ENCODE measurements at regions not wholly inside any gene's neighbourhood (a gene's known extent, or its start where the extent isn't known, plus 50 kb on each side); places are given as distances from the start of the nearest gene placed in this dataset.

DNA sequence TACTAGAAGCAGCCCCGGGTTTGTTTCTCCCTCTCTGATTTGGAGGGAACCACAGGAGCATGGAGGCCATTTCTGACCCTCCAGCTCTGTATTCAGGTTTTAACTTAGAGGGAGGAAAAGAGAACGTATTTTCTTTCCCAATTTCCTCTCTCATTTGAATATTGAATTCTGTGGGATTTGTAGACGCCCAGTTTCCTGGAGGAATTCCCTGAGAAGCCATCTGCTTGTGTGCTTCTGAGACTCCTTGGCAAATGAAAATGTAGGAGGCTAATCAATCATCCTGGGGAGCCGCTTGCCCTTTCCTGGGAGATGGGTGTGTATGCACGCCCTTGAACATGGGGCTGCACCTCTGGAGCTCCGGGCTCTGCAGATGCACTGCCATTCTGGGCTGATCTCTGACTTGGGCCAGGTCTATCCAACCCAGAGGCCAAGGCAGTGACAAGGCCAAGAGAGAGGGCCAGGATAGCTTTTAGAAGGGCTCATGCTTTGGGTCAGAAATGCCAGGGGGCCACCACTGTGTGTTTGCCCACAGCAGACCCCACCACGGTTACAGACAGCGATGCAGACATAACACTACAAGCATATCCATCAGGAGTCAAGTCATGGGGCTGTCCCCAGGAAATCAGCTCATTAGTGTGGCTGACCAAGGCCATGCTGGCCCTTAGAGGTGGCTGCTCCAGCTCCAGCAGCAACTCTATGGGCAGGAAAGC is 174.5 kb downstream of the C5orf15 start:
- H3K4me3 ChIP-seq (ENCODE audit: severe bottlenecking), result no peak overlapping the region
- peaks cover 3% of the 10 kb centered on the region for H3K27me3 ChIP-seq (ENCODE audit: insufficient read depth, poor library complexity, severe bottlenecking)
- ATAC-seq (ENCODE audit: low read depth), result no peak
- no peak for DNase-seq (ENCODE audit: low spot score)
- no peaks in the 10 kb centered on the region for H3K4me1 ChIP-seq (ENCODE audit: insufficient read depth, poor library complexity, severe bottlenecking)
- H3K36me3 ChIP-seq (ENCODE audit: low read depth), result no peaks in the 10 kb centered on the region
- H3K9me3 ChIP-seq (ENCODE audit: severe bottlenecking), result no peaks in the 10 kb centered on the region
- H3K27ac ChIP-seq (ENCODE audit: poor library complexity, severe bottlenecking), result no peak overlapping the region
- TF ChIP-seq, protein P1, sequence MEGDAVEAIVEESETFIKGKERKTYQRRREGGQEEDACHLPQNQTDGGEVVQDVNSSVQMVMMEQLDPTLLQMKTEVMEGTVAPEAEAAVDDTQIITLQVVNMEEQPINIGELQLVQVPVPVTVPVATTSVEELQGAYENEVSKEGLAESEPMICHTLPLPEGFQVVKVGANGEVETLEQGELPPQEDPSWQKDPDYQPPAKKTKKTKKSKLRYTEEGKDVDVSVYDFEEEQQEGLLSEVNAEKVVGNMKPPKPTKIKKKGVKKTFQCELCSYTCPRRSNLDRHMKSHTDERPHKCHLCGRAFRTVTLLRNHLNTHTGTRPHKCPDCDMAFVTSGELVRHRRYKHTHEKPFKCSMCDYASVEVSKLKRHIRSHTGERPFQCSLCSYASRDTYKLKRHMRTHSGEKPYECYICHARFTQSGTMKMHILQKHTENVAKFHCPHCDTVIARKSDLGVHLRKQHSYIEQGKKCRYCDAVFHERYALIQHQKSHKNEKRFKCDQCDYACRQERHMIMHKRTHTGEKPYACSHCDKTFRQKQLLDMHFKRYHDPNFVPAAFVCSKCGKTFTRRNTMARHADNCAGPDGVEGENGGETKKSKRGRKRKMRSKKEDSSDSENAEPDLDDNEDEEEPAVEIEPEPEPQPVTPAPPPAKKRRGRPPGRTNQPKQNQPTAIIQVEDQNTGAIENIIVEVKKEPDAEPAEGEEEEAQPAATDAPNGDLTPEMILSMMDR (IDR thresholded peaks at IDR 0.05; ENCODE audit: poor library complexity, severe bottlenecking), result no peak

DNA sequence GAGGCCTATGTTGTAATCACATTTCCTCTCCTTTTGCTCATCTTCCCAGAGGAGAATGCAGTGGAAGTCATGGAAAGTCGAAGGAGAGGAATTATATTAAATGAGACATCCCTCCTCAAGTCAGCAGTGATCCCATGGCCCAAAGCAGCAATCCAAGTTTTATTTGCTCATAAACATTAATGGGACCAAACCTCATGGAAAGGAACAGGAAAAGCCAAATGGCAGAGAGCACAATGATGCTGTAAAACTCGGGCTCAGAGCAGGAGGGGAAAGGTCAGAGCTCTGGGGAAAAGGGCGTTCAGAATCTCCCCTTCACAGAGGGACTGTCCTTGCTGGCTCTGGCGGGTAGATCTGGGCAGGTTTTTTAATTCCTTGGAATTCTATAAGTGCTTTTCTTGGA is 175.8 kb downstream of the C5orf15 start:
- Histone ChIP-seq H3K36me3 (ENCODE audit: low read depth) (no peaks in the 10 kb centered on the region), H3K4me1 (ENCODE audit: insufficient read depth, poor library complexity, severe bottlenecking) (no peaks in the 10 kb centered on the region), H3K4me3 (ENCODE audit: severe bottlenecking) (no peak overlapping the region), H3K27ac (ENCODE audit: poor library complexity, severe bottlenecking) (no peak overlapping the region), H3K27me3 (ENCODE audit: insufficient read depth, poor library complexity, severe bottlenecking) (peaks cover 3% of the 10 kb centered on the region), H3K9me3 (ENCODE audit: severe bottlenecking) (no peaks in the 10 kb centered on the region)
- ATAC-seq (ENCODE audit: low read depth) (no peak), DNase-seq (ENCODE audit: low spot score) (no peak)
- TF ChIP-seq, protein P1 (IDR thresholded peaks at IDR 0.05; ENCODE audit: poor library complexity, severe bottlenecking), result no peak

DNA sequence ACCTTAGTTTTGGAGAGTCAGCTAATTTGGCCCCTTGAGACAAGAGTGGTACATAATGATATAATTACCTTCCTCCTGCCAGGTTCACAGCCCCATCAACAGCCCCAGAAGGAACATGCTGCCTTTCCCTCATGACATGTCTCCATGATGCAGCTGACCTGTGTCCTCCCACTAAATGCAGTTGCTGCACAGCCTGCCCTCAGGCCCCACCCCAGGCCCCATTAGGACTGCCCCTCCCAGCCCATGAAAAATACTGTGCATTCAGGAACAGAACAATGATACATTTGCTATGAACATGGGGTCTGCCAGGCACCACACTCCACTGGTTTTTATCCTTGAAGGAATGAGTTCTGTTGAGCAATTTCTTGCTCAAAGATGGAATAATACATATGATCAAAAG is 176.4 kb downstream of the C5orf15 start:
- Histone ChIP-seq H3K36me3 (ENCODE audit: low read depth) (no peaks in the 10 kb centered on the region), H3K27ac (ENCODE audit: poor library complexity, severe bottlenecking) (no peak overlapping the region), H3K27me3 (ENCODE audit: insufficient read depth, poor library complexity, severe bottlenecking) (peaks cover 3% of the 10 kb centered on the region), H3K4me3 (ENCODE audit: severe bottlenecking) (no peak overlapping the region), H3K4me1 (ENCODE audit: insufficient read depth, poor library complexity, severe bottlenecking) (no peaks in the 10 kb centered on the region), H3K9me3 (ENCODE audit: severe bottlenecking) (no peaks in the 10 kb centered on the region)
- DNase-seq (ENCODE audit: low spot score) (no peak), ATAC-seq (ENCODE audit: low read depth) (no peak)
- TF ChIP-seq, protein P1 (IDR thresholded peaks at IDR 0.05; ENCODE audit: poor library complexity, severe bottlenecking), result no peak

DNA sequence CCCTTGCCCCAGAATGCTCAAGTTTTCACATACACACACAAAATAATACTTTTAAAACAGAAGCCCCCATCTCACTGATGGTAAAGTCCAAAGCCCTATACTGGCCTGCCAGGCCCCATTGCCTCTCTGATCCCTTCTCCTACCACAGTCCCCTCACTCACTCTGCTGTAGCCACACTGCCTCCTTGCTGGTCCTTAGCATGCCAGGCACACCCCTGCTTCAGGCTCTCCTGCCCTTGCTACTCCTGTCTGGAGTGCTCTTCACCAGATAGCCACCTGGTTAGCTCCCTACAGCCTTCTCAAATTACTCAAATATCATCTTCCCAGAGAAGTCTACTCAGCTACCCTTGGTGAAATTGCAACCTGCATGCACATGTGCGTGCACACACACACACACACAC is 177.5 kb downstream of the C5orf15 start:
- Histone ChIP-seq H3K27me3 (ENCODE audit: insufficient read depth, poor library complexity, severe bottlenecking) (peaks cover 3% of the 10 kb centered on the region), H3K27ac (ENCODE audit: poor library complexity, severe bottlenecking) (no peak overlapping the region), H3K36me3 (ENCODE audit: low read depth) (no peaks in the 10 kb centered on the region), H3K4me3 (ENCODE audit: severe bottlenecking) (no peak overlapping the region), H3K4me1 (ENCODE audit: insufficient read depth, poor library complexity, severe bottlenecking) (no peaks in the 10 kb centered on the region), H3K9me3 (ENCODE audit: severe bottlenecking) (no peaks in the 10 kb centered on the region)
- ATAC-seq (ENCODE audit: low read depth), result peak; percentile 15; the same call in 1 of the 3 replicates
- no peak for DNase-seq (ENCODE audit: low spot score)
- TF ChIP-seq, protein P1 (IDR thresholded peaks at IDR 0.05; ENCODE audit: poor library complexity, severe bottlenecking), result no peak

DNA sequence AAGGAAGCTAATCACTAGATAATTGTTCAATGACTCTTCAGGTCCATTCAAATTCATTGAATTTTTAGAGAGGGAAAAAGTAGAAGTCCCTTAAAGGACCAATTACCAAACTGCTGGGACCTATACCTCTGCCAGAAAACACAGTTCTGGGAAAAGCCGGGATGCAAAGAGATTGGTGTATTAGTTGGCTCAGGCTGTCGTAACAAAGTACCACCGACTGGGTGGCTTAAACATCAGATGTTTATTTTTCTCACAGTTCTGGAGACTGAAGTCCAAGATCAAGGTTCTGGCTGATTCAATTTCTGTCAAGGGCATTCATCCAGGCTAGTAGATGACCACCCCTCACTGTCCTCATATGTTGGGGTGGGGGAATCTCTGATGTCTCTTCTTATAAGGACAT is 177.1 kb upstream of the FSTL4 start:
- no peaks in the 10 kb centered on the region for H3K4me1 ChIP-seq (ENCODE audit: insufficient read depth, poor library complexity, severe bottlenecking)
- no peak for ATAC-seq (ENCODE audit: low read depth)
- H3K27ac ChIP-seq (ENCODE audit: poor library complexity, severe bottlenecking), result no peak overlapping the region
- no peak for DNase-seq (ENCODE audit: low spot score)
- no peak overlapping the region for H3K4me3 ChIP-seq (ENCODE audit: severe bottlenecking)
- H3K27me3 ChIP-seq (ENCODE audit: insufficient read depth, poor library complexity, severe bottlenecking), result peaks cover 3% of the 10 kb centered on the region
- H3K36me3 ChIP-seq (ENCODE audit: low read depth), result no peaks in the 10 kb centered on the region
- TF ChIP-seq, protein P1 (IDR thresholded peaks at IDR 0.05; ENCODE audit: poor library complexity, severe bottlenecking), result no peak
- H3K9me3 ChIP-seq (ENCODE audit: severe bottlenecking), result no peaks in the 10 kb centered on the region

Data from RWPE2 (cell line).